GM19238 (cell line): ENCODE measurements at regions not wholly inside any gene's neighbourhood (a gene's known extent, or its start where the extent isn't known, plus 50 kb on each side); places are given as distances from the start of the nearest gene placed in this dataset.

Experiments used
- DNase-seq: peaks from one replicate; pipeline ENCODE4 v3.0.0; 2011; ENCODE audit warnings: low spot score; ENCODE audit not compliant: insufficient read length

GRCh38 chr10:3016016-3016415, 51.3 kb upstream of the PFKP start:
- no peak for DNase-seq

DNA sequence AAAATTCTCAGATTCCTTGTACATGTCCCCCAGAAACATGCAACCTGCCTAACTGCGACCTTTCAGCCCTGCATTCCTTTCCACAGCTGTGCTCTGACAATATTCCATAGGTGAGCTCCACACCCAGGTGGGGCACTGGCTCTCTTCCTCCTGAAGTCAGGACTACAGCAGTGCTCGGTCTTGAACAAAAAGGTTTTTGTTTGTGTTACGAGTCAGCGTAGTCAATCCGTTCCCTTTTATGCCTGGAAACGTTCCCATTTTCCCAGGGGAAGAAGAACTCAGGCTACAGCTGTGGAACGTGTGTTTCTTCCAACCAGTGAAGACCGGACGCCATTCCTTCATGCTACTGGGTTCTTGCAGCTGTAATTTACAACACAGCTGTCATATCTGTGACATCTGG, 52.4 kb upstream of the PFKP start:
- DNase-seq, result no peak

DNA sequence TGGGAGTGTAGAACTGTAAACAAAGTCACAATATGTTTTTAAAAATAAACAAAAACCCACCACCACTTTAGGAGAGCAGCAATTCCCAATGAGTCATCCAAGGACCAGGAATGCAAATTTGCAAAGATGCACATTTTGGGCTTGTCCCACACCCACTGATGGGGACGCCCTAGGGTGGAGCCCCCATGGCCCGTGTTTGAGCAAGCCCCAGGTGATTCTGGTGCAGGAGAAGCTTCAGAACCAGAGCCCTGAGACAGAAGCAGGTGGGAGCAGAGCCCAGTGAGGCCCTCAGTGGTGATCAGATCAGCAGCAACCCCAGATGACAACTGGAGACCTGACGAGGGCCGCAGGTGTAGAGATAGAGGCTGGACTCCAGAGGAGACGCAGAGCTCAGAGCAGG, 55.1 kb upstream of the PFKP start:
- DNase-seq, result no peak

DNA sequence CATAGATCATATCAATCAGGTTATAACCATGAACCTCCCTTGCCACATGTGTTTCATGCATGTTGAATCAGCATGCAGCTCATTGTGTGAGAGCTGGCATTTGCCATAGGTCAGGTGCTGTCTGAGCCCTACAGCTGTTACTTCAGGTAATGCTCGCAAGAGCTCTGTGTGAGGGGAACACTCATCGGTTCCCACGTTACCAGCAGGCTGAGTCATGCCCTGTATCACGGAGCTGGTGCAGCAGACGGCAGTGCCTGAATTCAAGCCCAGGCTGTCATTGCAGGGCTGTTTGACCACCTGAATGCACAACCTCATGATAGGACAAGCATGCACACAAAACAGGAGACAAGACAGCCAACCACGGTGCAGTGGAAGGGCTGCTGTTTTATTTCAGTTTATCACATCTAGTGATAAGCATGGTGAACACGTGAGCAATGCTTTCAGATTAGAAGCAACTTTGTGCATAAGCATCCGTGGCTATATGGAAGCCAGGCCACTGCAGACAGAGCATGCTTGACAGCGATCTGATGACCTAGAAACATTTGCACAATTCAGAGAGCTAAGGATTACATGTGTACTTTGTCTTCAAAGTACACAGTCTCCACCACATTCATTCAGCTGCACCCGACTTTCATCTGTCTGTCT, 56.4 kb upstream of the PFKP start:
- no peak for DNase-seq

DNA sequence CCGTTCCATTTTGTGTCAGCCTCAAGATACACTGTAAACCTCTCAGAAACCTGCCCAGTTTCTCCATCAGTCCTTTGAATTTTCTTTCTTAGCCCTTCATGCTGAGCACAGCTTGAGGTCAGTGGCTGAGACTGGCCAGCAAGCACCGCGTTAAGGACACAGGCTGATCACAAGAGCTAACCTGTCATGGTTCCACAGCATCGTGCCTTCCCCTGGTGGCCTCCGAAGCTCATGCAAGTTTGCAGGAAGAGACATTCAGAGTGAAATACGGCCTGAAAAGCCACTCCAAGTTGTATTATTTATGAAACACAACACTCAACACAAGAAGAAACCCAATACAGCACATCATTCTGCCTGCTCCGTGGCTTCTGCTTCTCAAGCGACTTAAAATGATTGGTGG, 57.0 kb upstream of the PFKP start:
- no peak for DNase-seq

DNA sequence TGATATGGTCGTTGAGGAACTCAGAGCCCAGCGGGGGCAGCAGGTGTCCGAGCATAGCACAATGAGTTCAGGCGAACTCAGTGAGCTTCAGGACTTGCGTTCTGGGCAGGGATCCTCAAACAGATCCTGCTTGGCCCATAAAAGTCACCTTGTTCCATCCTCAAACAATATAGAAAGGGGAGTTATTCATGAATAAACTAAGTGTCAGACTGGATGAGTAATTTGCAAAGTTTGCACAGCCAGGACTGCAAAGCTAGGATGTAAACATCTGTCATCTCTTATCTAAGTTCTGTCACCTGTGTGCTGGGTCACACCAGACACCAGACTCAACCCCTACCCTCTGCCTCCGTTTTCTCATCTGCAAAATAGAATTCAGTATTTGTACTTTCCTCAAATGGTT, 58.0 kb upstream of the PFKP start:
- DNase-seq, result no peak

DNA sequence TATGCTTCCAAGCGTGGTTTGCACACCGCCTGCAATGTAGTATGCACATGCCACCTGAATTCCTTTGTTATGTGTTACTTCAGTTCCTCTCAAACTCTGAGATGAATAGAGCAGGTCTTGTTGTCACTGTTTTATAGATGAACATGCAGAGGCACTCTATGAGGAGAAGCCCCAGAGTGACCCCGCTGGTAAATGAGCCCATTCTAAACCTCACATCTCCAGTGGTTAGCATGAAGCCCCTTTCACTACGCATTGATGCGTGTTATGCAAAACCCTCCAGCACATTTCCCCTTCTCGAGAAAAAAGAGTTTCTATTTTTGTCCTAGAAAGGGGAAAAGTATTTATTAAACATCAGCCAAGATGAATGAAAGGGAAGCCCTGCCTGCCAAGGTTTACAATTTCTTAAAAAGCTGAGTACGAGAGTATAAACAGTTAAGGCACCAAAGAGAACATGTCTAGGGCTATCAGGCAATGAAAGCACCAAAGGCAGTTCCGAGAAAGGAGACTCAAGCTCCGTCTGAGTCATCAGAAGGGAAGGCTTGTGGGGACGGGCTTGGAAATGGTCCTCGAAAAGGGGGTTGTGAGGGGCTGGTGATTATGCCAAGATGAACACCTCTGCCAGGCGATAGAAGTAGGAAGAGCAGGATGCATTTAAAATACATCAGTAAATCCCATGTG, 58.7 kb upstream of the PFKP start:
- DNase-seq, result no peak

- DNase-seq, result no peak
Observed at GRCh38 chr10:3006607-3007006, 60.7 kb upstream of the PFKP start.

- DNase-seq, result no peak
Observed at GRCh38 chr10:3006093-3006492, 61.3 kb upstream of the PFKP start.

- DNase-seq, result no peak
Observed at GRCh38 chr10:3002304-3002703, 65.0 kb upstream of the PFKP start.

DNA sequence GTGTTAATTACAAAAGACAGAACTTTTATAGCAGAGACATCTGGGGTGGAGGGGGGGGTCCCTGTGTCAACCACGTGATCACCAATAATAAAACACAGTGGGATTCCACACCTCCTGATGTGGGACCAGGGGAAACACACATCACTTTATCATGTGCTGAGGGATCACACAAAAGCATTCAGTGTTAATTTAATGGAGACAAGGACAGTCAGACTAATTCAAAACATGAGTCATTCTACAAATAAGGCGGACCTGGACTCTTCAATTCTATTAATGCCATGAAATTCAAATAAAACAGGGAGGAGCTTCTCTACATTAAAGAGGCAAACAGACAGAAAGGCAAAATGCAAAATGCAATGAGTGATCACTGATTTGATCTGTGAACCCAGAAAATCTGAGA, 67.3 kb upstream of the PFKP start:
- DNase-seq, result no peak

DNA sequence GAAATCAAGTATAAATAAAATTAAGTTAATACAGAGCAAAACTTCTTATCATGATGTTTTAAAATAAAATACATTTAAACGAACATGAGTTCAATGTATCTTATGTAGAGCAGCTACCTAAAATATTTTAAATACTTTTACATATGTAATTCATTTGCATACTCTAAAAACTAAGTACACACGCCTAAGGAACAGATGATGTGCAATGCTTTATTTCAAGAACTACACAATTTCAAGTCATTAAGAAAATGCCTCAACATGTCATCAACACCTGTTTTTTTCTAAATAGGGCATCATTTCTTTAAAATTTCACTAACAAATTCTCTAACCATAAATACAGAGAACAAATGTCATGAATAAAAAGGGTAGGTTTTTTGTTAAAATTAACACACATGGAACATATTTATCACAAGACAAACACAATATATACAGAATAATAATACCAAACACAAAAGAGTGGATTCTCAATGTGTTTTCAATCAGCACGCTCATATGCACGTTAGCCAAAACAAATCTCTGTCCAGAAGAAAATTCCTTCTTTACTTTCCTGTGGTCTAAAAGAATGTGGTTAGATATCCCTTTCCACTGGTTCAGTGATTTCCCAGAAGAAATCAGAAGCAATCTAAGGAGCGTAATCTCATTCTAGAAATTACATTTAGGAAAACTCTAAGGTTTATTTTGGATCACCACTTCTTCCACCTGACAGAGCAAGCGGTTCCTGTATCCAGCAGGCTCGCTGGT, 73.0 kb upstream of the PFKP start:
- no peak for DNase-seq

- no peak for DNase-seq
Observed at GRCh38 chr10:2993636-2994035, 73.7 kb upstream of the PFKP start.

DNA sequence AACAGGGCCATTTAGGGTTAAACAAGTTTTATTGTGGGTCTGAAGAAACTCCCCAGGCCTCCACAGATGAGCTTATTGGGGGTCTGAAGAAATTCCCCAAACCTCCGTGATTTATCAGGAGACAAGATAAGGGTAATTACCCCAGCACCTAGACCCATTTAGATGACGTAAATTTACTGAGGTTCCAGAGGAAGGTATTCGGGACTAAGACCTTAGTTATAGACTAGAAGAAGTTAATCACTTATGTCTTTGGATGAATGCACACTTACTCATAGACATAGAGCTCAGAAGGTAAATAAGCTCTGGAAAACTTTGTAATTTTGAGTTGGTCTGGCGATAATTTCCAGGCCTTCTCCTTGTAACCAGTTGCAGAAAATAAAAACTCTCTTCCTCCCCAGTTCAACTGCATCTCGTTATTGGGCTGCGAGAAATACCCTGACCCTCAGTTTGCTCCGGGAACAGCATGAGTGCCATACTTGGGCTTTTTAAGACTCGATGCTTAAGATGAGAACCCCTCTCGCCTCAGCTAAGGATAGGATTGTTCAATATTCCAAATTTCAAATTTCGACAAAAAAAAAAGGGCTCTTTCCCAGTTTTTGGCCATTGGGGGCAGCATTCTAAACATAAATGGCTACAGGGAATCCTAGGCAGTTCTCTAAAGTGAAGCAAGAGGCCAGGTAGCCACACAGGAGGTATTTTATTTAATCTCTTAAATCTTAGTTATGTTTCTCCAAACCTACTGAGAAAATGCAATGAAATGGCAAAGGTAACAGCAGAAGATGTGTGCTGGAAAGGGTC, 74.7 kb upstream of the PFKP start:
- DNase-seq, result no peak

DNA sequence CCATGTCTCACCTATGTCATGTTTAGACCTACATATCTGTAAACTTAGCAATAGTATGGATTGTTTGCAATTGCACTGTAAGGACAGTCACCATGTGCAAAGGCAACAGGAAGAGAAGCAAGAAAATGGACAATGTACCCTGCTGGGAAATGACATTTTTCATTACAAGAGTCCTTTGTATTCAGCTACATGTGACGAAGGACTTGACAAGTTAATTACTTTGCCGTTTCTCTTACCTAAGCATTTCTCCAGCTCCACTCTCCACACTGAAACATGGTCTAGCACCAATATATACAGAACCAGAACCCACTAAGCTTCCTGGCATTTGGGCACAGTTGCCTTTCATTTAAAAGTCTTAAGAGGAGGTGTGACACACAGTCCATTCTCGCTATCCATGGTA, 76.6 kb upstream of the PFKP start:
- no peak for DNase-seq

DNA sequence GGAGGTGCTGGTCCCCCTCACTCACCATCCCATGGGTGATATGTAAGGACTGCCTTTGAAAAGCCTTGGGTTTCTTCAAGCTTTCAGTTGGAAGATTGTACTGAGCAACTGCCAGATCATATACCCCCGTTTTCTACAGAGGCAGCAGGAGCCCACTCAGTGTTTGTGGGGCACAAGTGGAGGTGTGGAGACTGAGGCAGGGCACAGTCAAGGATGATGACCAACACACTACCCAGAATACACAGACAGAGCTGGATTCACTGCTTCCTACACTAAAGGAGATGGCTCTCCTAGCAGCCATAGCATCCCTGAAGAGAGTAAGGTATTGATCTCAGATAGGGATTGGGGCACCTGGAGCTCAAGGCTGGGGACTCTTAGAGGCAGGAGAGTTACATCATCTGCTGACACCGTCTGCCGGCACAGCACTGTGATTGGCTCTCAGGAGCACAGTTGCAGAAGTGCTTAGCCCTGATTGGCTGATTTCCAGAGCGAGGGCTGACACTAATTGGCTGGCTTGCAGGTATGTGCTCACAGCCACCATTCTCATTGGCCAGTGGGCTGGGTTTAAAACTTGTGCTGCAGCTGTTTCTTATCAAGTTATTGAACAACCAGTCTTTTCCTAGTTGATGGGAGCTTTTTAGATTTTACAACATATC, 77.9 kb upstream of the PFKP start:
- no peak for DNase-seq

GRCh38 chr10:2987185-2987768, 80.1 kb upstream of the PFKP start:
- no peak for DNase-seq

- DNase-seq, result no peak
Observed at GRCh38 chr10:2986391-2986801, 81.0 kb upstream of the PFKP start.

GRCh38 chr10:2985729-2986232, 81.6 kb upstream of the PFKP start:
- no peak for DNase-seq

GRCh38 chr10:2984682-2985081, 82.7 kb upstream of the PFKP start:
- no peak for DNase-seq

GRCh38 chr10:2982146-2982545, 85.2 kb upstream of the PFKP start:
- DNase-seq, result no peak
